Neural cell (in vitro differentiated cells): ENCODE measurements at regions not wholly inside any gene's neighbourhood (a gene's known extent, or its start where the extent isn't known, plus 50 kb on each side); places are given as distances from the start of the nearest gene placed in this dataset.
"Not testable (repeated sequence)": the region's sequence is repeated elsewhere in the genome, so short reads cannot be mapped to it uniquely, and the experiment has no call there.

Experiments used
- CTCF ChIP-seq: fragments of 450-650 bp; IDR thresholded peaks from 2 replicates; pipeline ENCODE4 v1.5.1; 2014; ENCODE audit warnings: antibody characterized with exemption, mild to moderate bottlenecking, moderate library complexity; ENCODE audit not compliant: poor library complexity, severe bottlenecking
- EP300 ChIP-seq: fragments of 450-650 bp; conservative IDR thresholded peaks from 2 replicates; pipeline ENCODE4 v1.6.1; 2014; ENCODE audit warnings: antibody characterized with exemption, mild to moderate bottlenecking, moderate library complexity; ENCODE audit not compliant: poor library complexity, severe bottlenecking
- EZH2 ChIP-seq: fragments of 200-600, 300-800 bp; shearing (Covaris generic), sonication (generic); IDR thresholded peaks from 2 replicates; pipeline ENCODE4 v1.6.1; 2014; ENCODE audit warnings: antibody characterized with exemption, low read length, borderline replicate concordance, mild to moderate bottlenecking; ENCODE audit not compliant: insufficient read depth, poor library complexity, severe bottlenecking
- POLR2AphosphoS5 ChIP-seq: IDR thresholded peaks from 2 replicates; pipeline ENCODE4 v1.6.1; 2012
- TAF1 ChIP-seq: IDR thresholded peaks from 2 replicates; pipeline ENCODE4 v1.6.1; 2012; ENCODE audit warnings: low read depth

DNA sequence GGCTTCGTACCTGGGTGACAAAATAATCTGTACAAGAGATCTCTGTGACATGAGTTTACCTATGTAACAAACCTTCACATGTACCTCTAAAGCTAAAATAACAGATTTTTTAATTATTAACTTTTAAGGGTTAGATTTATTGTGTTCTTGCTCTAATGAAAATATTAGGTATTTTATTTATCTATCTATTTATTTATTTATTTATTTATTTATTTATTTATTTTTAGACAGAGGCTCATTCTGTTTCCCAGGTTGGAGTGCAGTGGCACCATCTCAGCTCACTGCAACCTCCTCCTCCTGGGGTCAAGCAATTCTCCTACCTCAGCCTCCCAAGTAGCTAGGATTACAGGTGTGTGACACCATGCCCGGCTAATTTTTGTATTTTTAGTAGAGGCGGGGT, 348.4 kb downstream of the TAF11L14 start:
- not testable (repeated sequence) for TF ChIP-seq CTCF, EP300, EZH2, POLR2AphosphoS5, TAF1
